ENCODE measurements at regions not wholly inside any gene's neighbourhood (a gene's known extent, or its start where the extent isn't known, plus 50 kb on each side); places are given as distances from the start of the nearest gene placed in this dataset.

GRCh38 chr2:125512313-125512712, 1143.6 kb upstream of the GYPC start:
- intact Hi-C loops (cut with DNase I; ENCODE audit: low total_unique reads) = no loop called here
- TF ChIP-seq CTCF (IDR thresholded peaks at IDR 0.05) = no peak
- TF ChIP-seq POLR2A (IDR thresholded peaks at IDR 0.05) = no peak
- no peaks in the 10 kb centered on the region for H3K4me1 ChIP-seq

GRCh38 chr2:125516496-125517109, 1139.4 kb upstream of the GYPC start:
- Histone ChIP-seq H3K27ac (no peak overlapping the region), H3K4me3 (no peak overlapping the region), H3K4me1 (no peaks in the 10 kb centered on the region), H3K27me3 (no peaks in the 10 kb centered on the region), H3K36me3 (no peaks in the 10 kb centered on the region), H3K9me3 (peaks cover 0 to 22% of the 10 kb centered on the region in 2 donors)
- no peak for DNase-seq (ENCODE audit: low spot score in 2 of 2)
- intact Hi-C loops (cut with DNase I; ENCODE audit: low total_unique reads) = no loop called here
- TF ChIP-seq CTCF (IDR thresholded peaks at IDR 0.05) (no peak), POLR2AphosphoS5 (IDR thresholded peaks at IDR 0.05) (no peak), POLR2A (IDR thresholded peaks at IDR 0.05) (no peak)

More at GRCh38 chr2:125512313-125512712, 1143.6 kb upstream of the GYPC start:
- DNase-seq (ENCODE audit: low spot score in 2 of 2) = no peak
- Histone ChIP-seq H3K27me3 (no peaks in the 10 kb centered on the region), H3K9me3 (peaks cover 0 to 13% of the 10 kb centered on the region in 2 donors), H3K36me3 (no peaks in the 10 kb centered on the region), H3K27ac (no peak overlapping the region), H3K4me3 (no peak overlapping the region)

- intact Hi-C loops (cut with DNase I; ENCODE audit: low total_unique reads) = no loop called here
- no peak overlapping the region for H3K4me3 ChIP-seq
- DNase-seq (ENCODE audit: low spot score in 2 of 2) = no peak
- H3K4me1 ChIP-seq = no peaks in the 10 kb centered on the region
- no peak overlapping the region for H3K27ac ChIP-seq
- H3K27me3 ChIP-seq = no peaks in the 10 kb centered on the region
- H3K36me3 ChIP-seq = no peaks in the 10 kb centered on the region
- TF ChIP-seq CTCF (IDR thresholded peaks at IDR 0.05) = no peak
- TF ChIP-seq POLR2A (IDR thresholded peaks at IDR 0.05) = no peak
- no peaks in the 10 kb centered on the region for H3K9me3 ChIP-seq
These were observed 1129.9 kb upstream of the GYPC start for GRCh38 chr2:125526093-125526492.

- Histone ChIP-seq H3K27ac (no peak overlapping the region), H3K27me3 (no peaks in the 10 kb centered on the region), H3K9me3 (no peaks in the 10 kb centered on the region), H3K36me3 (no peaks in the 10 kb centered on the region), H3K4me1 (no peaks in the 10 kb centered on the region), H3K4me3 (no peak overlapping the region)
- intact Hi-C loops (cut with DNase I; ENCODE audit: low total_unique reads) = no loop called here
- TF ChIP-seq POLR2A (IDR thresholded peaks at IDR 0.05) (no peak), CTCF (IDR thresholded peaks at IDR 0.05) (no peak), POLR2AphosphoS5 (IDR thresholded peaks at IDR 0.05) (no peak)
- DNase-seq (ENCODE audit: low spot score in 2 of 2) = no peak
These were observed 1120.9 kb upstream of the GYPC start for GRCh38 chr2:125535089-125535488.

- TF ChIP-seq CTCF (IDR thresholded peaks at IDR 0.05) (no peak), POLR2AphosphoS5 (IDR thresholded peaks at IDR 0.05) (no peak), POLR2A (IDR thresholded peaks at IDR 0.05) (no peak)
- H3K9me3 ChIP-seq = no peaks in the 10 kb centered on the region
- no peak for DNase-seq (ENCODE audit: low spot score in 2 of 2)
- H3K4me1 ChIP-seq = no peaks in the 10 kb centered on the region
- H3K4me3 ChIP-seq = no peak overlapping the region
- intact Hi-C loops (cut with DNase I; ENCODE audit: low total_unique reads) = no loop called here
- H3K27me3 ChIP-seq = no peaks in the 10 kb centered on the region
- no peak overlapping the region for H3K27ac ChIP-seq
- no peaks in the 10 kb centered on the region for H3K36me3 ChIP-seq
These were observed 1111.9 kb upstream of the GYPC start for GRCh38 chr2:125543968-125544514.
